Left kidney (tissue), 1 donor: ENCODE measurements at regions not wholly inside any gene's neighbourhood (a gene's known extent, or its start where the extent isn't known, plus 50 kb on each side); places are given as distances from the start of the nearest gene placed in this dataset.

Experiments
- DNase-seq: peaks from one replicate; pipeline ENCODE4 v3.0.0-alpha.2; 2013

DNA sequence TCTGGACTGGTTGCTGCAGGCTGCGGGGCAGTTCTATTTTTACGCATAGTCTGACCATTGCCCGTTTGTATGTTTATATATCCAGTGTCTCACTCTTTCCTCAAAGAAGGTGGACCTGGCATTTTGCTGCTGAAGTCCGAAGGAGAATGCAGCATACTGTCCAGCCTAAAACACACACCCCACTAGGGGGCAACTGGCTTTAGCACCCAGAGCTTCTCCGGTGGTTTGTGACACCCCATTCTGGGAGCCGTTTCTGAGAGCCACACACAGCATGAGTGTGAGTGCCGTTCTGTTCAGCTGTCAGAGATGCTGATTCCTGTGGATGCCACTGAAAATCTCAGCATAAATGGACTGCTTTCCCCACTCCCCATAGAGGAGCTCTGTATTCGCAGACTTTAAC lies 290.5 kb upstream of the TAS2R1 start:
- no peak for DNase-seq

DNA sequence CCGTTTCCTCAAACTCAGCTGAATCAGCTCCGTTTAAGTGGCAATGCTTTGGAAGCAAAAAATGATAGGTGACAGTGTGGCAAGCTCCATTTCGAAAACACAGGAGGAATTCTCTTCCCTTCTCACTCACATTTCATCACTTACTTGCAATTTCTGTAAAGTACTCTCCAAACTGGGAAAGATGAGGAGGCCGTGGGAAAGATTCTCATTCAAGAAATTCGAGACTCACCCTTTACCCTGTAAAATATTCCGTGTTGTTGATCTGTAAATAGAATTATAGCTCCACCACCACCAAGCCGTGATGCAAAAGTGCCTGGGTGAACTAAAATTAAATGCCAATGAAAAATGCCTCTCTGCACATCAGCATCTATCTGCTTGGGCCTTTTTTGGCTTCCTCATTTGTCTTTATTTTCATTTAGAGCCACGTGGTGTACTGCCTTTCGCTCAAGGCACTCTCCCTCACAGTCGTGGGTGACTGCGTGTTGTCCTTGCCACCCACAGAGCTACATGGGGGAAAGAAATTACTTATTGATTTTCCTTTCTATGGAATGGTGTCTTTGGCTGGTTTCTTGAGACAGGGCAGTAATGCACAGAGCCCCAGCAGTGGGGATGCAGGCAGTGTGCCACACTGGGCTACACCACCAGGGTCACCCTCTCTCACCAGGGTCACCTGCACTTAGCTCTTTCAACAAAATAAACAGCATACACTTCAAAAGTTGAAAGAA lies 289.3 kb upstream of the TAS2R1 start:
- DNase-seq: no peak

- DNase-seq: no peak
Measured at GRCh38 chr5:9905661-9906060, 275.5 kb upstream of the TAS2R1 start.

DNA sequence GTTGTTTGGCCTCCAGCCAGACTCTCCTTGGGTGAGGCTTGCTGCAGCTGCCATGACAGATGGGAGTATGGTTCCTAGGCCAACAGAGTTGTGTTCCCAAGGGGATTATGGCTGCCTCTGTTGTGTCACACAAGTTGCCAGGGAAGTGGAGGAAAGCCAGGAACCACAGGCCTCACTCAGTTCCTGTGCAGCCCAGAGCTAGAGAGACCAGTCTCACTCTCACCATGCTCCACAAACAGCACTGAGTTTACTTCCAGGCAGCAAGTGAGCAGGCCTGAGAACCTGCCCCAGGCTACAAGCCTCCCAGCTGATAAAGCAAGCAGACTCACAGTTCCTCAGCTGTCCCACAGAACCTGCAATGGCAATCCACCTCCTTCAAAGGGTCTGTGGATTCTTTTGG lies 273.6 kb upstream of the TAS2R1 start:
- no peak for DNase-seq

GRCh38 chr5:9898319-9898718 lies 268.2 kb upstream of the TAS2R1 start:
- DNase-seq: peak; percentile 8

GRCh38 chr5:9895302-9895645 lies 265.1 kb upstream of the TAS2R1 start:
- DNase-seq: no peak

- DNase-seq: no peak
Measured at GRCh38 chr5:9894571-9895301, 264.6 kb upstream of the TAS2R1 start.

GRCh38 chr5:9892696-9893095 lies 262.5 kb upstream of the TAS2R1 start:
- DNase-seq: no peak

DNA sequence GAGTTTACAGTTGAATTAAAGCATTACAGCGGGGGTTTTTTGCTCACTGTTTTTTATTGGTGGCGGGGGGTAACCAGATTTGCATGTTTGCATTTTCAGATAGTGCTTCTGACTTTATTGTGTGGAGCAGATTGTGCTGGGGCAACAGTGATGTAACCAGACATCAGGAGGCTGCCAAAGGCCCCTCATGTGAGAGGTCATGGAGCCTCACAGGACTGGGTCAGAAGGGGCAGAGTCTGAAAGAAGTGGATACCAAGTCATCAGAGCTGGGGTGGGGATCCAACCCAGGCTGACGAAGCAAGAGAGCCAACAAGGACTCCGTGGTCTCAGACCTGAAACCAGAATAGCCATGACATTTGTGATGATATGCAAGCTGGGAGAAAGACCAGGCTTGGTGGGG lies 259.4 kb upstream of the TAS2R1 start:
- DNase-seq: no peak

- DNase-seq: no peak
Measured at GRCh38 chr5:9888501-9888901, 258.4 kb upstream of the TAS2R1 start.

GRCh38 chr5:9885164-9885563 lies 255.0 kb upstream of the TAS2R1 start:
- no peak for DNase-seq

GRCh38 chr5:9878206-9878605 lies 248.1 kb upstream of the TAS2R1 start:
- DNase-seq: no peak

DNA sequence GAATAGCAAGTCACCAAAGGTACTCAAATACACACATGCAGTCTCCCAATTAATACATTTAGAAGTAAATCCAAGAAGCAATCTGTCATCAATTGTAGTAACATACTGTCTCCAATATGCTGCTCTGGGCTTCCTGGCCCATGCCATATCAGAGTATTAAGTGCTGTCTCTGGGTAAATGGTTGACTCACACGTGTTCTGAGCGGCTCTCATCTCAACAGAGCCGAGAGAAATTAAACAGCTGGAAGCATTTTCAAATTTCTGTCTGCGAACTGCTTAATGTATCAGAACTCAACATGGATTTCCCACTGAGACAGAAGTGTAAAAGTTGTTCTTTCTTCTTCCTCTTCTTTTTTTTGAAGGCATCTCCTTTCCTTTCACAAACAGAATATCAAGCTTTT lies 247.3 kb upstream of the TAS2R1 start:
- no peak for DNase-seq

- no peak for DNase-seq
Measured at GRCh38 chr5:9876451-9876850, 246.3 kb upstream of the TAS2R1 start.

- no peak for DNase-seq
Measured at GRCh38 chr5:9869616-9870288, 239.6 kb upstream of the TAS2R1 start.

DNA sequence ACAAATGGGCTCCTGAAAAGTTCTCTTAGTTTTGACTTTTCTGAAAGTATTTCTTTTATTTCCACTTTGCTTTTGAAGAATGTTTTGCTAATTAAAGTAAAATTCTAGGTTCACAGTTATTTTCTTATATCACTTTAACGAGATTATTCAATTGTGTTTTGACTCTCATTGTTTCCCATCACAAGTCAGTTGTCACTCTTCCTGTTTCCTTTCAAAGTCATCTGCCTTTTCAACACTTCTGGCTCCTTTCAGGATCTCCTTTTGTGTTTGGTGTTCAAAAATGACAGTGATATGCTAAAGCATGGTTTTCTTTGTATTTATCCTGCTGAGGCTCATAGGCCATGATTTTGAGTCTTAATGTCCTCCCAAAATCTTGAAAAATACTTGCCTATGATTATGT lies 235.4 kb upstream of the TAS2R1 start:
- DNase-seq: no peak

DNA sequence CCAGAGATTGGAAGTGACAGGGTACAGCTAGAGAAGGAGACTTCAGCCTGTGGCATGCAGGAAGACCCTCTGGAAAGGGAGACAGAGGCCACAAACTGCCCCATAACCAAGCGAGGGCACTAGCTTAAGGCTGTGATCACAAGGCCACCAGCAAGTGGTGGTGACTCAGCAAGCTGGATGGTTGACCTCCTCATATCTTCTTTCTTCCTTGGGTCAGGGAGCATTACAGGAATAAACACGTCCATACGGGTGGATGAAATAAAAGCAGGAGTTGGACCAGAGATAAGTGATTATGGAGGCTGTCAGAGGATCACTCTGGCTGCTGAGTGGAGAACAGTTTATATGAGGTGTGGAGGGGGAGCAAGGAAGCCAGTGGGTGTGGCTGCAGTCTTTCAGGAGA lies 234.6 kb upstream of the TAS2R1 start:
- no peak for DNase-seq

DNA sequence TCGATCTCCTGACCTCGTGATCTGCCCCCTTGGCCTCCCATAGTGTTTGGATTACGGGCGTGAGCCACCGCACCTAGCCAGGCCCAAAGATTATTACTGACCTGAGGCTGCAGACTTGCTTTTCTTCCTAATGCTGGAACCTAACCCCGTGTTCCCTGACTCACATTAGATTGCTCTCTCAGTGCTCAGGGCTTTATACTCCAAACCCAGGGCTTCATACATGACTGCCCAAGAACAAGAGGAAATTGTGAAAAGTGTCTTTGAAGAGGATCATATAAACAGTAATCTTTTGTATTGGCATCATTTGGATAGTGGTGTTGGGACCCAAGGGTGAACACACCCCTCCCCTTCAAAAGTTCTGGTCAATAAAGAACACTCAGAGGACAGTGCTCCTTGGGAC lies 233.3 kb upstream of the TAS2R1 start:
- DNase-seq: no peak

DNA sequence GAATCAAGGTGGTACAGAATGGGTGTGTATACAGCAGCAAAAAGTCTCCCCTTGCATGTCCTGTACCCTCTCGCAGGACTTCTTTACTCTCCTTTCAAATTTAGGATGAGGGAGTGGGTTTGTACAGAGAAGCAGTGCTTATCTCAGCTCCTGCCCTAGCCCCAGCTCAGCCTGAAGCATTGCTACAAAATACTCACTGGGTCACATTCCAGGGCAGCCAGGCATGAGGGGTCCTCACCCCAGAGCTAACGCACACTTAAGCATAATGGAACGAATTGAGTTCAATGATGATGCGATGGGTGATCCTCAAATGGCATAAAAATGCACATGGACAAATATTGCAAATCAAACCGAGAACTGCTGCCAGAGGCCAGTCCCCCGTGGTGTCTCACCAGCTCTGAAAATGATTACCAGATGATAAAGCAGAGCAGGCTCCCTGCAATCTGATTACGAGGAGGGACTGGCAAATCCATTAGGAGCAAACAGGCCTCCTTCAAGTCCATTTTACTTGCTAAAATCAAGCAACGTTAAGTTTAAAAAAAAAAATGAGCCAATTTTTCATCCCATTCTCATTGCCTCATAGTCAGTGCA lies 231.6 kb upstream of the TAS2R1 start:
- DNase-seq: no peak

DNA sequence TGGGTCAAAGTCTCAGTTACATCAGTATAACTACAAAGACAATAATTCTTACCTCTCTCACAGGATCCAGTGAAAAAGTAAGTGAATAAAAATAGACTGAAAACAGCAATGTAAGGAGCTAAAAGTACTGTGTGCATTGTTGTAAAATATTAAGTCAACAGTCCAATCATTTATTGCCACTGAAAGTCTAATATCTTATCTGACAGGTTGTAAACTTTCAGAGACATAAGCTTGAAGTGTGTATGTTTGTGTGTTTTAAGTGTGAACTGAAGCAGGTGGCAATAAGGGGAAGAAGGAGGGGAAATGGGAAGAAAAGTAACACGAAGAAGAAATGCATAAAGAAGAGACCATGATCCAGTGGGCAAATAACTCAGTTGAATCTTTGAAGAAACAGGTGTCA lies 229.7 kb upstream of the TAS2R1 start:
- no peak for DNase-seq

DNA sequence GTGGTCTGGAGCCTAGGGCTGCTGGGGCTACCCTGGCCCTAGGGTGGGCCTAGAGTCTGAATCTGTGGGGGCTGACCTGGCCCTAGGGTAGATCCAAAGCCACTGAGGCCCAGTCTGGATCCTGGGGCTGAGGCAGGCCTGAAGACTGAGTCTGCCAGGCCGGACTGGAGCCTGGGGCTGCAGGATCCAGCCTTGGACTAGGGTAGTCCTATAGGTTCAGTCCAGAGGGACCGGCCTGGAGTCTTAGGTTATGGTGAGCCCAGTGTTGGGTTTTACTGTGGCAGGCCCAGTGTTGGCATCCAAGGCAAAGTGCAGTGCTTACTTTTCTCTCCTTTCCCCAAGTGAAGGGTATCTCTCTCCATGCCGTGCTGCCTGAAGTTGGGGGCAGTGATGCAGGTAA lies 227.9 kb upstream of the TAS2R1 start:
- DNase-seq: no peak

DNA sequence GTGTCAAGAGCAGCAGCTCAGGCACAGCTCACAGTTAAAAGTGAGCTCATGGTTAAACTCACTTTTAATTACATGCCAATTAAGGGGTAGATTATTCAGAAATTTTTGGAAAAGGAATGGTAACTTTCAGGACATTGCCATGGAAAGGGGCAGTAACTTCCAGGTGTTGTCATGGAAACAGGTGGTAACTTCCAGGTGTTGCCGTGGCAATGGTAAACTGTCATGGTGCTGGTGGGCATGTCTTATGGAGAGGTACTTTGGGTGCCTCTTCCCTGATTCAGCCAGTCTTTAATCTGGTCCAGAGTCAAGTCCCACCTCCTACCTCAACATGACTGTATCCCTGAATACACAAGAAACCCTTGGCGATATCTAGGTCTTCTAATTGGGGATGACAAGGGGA lies 223.2 kb upstream of the TAS2R1 start:
- no peak for DNase-seq

- DNase-seq: no peak
Measured at GRCh38 chr5:9852671-9853070, 222.5 kb upstream of the TAS2R1 start.
